AG04450 (cell line): ENCODE measurements at regions not wholly inside any gene's neighbourhood (a gene's known extent, or its start where the extent isn't known, plus 50 kb on each side); places are given as distances from the start of the nearest gene placed in this dataset.

ENCODE experiments used
- CTCF ChIA-PET: fragments of 300-600, 350-600 bp; formaldehyde crosslinking; extraction: SDS; loops from one replicate; lab custom pipeline; 2022; ENCODE audit warnings: antibody characterized with exemption, inconsistent platforms; lab: Charles Lee
- POLR2A ChIA-PET: fragments of 350-600 bp; formaldehyde crosslinking; extraction: SDS; loops from one replicate; lab custom pipeline; 2021; ENCODE audit warnings: antibody characterized with exemption, inconsistent platforms; lab: Yijun Ruan, JAX
- DNase-seq: peaks from one replicate; pipeline ENCODE4 v3.0.0-alpha.2; 2011; ENCODE audit warnings: low read depth, low spot score
- H3K27ac ChIP-seq: one replicate; pipeline ENCODE4 v1.5.1; 2012; ENCODE audit warnings: low read depth, low read length, control low read depth
- H3K27me3 ChIP-seq: one replicate; pipeline ENCODE4 v1.6.0; 2012; ENCODE audit warnings: low read length; ENCODE audit not compliant: control insufficient read depth, insufficient read depth
- H3K4me3 ChIP-seq: 2 replicates; pipeline ENCODE4 v1.5.1; 2011; ENCODE audit warnings: mild to moderate bottlenecking, low read depth, low read length, control low read depth
- H3K9me3 ChIP-seq: 2 replicates; pipeline ENCODE4 v1.5.1; 2012; ENCODE audit warnings: low read length; ENCODE audit not compliant: control insufficient read depth, insufficient read depth
- CTCF ChIP-seq: IDR thresholded peaks from 2 replicates; pipeline ENCODE4 v1.5.1; 2011; ENCODE audit warnings: low read depth, low read length, control low read depth, inconsistent platforms

- CTCF ChIA-PET, result no interaction called here
Measured at GRCh38 chr13:68168448-68168847, 938.3 kb upstream of the PCDH9 start.

GRCh38 chr13:68160466-68160865 is 930.3 kb upstream of the PCDH9 start:
- DNase-seq, result no peak
- Histone ChIP-seq H3K4me3 (no peak overlapping the region), H3K27me3 (no peaks in the 10 kb centered on the region), H3K9me3 (no peaks in the 10 kb centered on the region), H3K27ac (no peak overlapping the region)
- TF ChIP-seq CTCF, result no peak
- POLR2A ChIA-PET, result no interaction called here
- CTCF ChIA-PET, result no interaction called here

More at GRCh38 chr13:68168448-68168847, 938.3 kb upstream of the PCDH9 start:
- no peaks in the 10 kb centered on the region for H3K27me3 ChIP-seq
- TF ChIP-seq CTCF, result no peak
- POLR2A ChIA-PET, result no interaction called here
- H3K4me3 ChIP-seq, result no peak overlapping the region
- no peak for DNase-seq
- H3K9me3 ChIP-seq, result peaks cover 4% of the 10 kb centered on the region; the same call in 1 of the 2 replicates
- H3K27ac ChIP-seq, result no peak overlapping the region

GRCh38 chr13:68152414-68152813 is 922.3 kb upstream of the PCDH9 start:
- ChIA-PET POLR2A (no interaction called here), CTCF (no interaction called here)

GRCh38 chr13:68145852-68146251 is 915.7 kb upstream of the PCDH9 start:
- H3K27ac ChIP-seq, result no peak overlapping the region
- no peak for DNase-seq
- H3K4me3 ChIP-seq, result no peak overlapping the region
- no peak for TF ChIP-seq CTCF
- CTCF ChIA-PET, result no interaction called here
- POLR2A ChIA-PET, result no interaction called here
- no peaks in the 10 kb centered on the region for H3K27me3 ChIP-seq
- H3K9me3 ChIP-seq, result no peaks in the 10 kb centered on the region

More at GRCh38 chr13:68152414-68152813, 922.3 kb upstream of the PCDH9 start:
- H3K27ac ChIP-seq, result no peak overlapping the region
- no peak for DNase-seq
- TF ChIP-seq CTCF, result no peak
- H3K4me3 ChIP-seq, result no peak overlapping the region
- H3K27me3 ChIP-seq, result no peaks in the 10 kb centered on the region
- no peaks in the 10 kb centered on the region for H3K9me3 ChIP-seq

- no peak for DNase-seq
- no peak for TF ChIP-seq CTCF
- ChIA-PET CTCF (no interaction called here), POLR2A (no interaction called here)
- Histone ChIP-seq H3K27ac (no peak overlapping the region), H3K4me3 (no peak overlapping the region), H3K9me3 (no peaks in the 10 kb centered on the region), H3K27me3 (no peaks in the 10 kb centered on the region)
Measured at GRCh38 chr13:68128297-68128915, 898.3 kb upstream of the PCDH9 start.
